Muscle layer of duodenum (tissue), 2 donors: ENCODE measurements at regions not wholly inside any gene's neighbourhood (a gene's known extent, or its start where the extent isn't known, plus 50 kb on each side); places are given as distances from the start of the nearest gene placed in this dataset.

Experiments
- H3K27ac ChIP-seq: one replicate; pipeline ENCODE4 v1.7.0; 2013; ENCODE audit warnings: mild to moderate bottlenecking, low read length
- H3K27me3 ChIP-seq: one replicate; pipeline ENCODE4 v1.7.0; 2013; ENCODE audit warnings: low read depth, mild to moderate bottlenecking, control low read depth, low read length
- H3K36me3 ChIP-seq, 2 donors: one replicate each; pipeline ENCODE4 v1.7.0; 2013; ENCODE audit warnings: low read length in 2 of 2, control low read depth in 1 of 2, mild to moderate bottlenecking in 1 of 2; ENCODE audit not compliant: insufficient read depth in 2 of 2, control insufficient read depth in 1 of 2
- H3K4me1 ChIP-seq, 2 donors: one replicate each; pipeline ENCODE4 v1.7.0; 2013; ENCODE audit warnings: low read length in 2 of 2, mild to moderate bottlenecking in 2 of 2, control low read depth in 1 of 2, moderate library complexity in 1 of 2; ENCODE audit not compliant: insufficient read depth in 2 of 2, control insufficient read depth in 1 of 2
- H3K4me3 ChIP-seq, 2 donors: one replicate each; pipeline ENCODE4 v1.7.0; 2013; ENCODE audit warnings: low read length in 2 of 2, low read depth in 1 of 2, mild to moderate bottlenecking in 1 of 2
- H3K9me3 ChIP-seq, 2 donors: one replicate each; pipeline ENCODE4 v1.7.0; 2013; ENCODE audit warnings: low read length in 2 of 2, control low read depth in 1 of 2, mild to moderate bottlenecking in 1 of 2; ENCODE audit not compliant: control insufficient read depth in 1 of 2
- donor health status: healthy.

GRCh38 chr3:158882445-158882844 is 80.6 kb downstream of the MFSD1 start:
- Histone ChIP-seq H3K36me3 (peaks cover 0 to 6% of the 10 kb centered on the region in 2 donors), H3K27me3 (no peaks in the 10 kb centered on the region), H3K4me3 (no peak overlapping the region), H3K4me1 (no peaks in the 10 kb centered on the region), H3K27ac (no peak overlapping the region), H3K9me3 (peaks cover 0 to 9% of the 10 kb centered on the region in 2 donors)

GRCh38 chr3:158896729-158897128 is 94.9 kb downstream of the MFSD1 start:
- no peaks in the 10 kb centered on the region for H3K27me3 ChIP-seq
- H3K27ac ChIP-seq = no peak overlapping the region
- H3K9me3 ChIP-seq = no peaks in the 10 kb centered on the region
- H3K4me3 ChIP-seq = no peak overlapping the region
- no peaks in the 10 kb centered on the region for H3K4me1 ChIP-seq
- H3K36me3 ChIP-seq = no peaks in the 10 kb centered on the region

- H3K36me3 ChIP-seq = no peaks in the 10 kb centered on the region
- H3K27me3 ChIP-seq = no peaks in the 10 kb centered on the region
- H3K27ac ChIP-seq = no peak overlapping the region
- no peaks in the 10 kb centered on the region for H3K4me1 ChIP-seq
- no peak overlapping the region for H3K4me3 ChIP-seq
- H3K9me3 ChIP-seq = no peaks in the 10 kb centered on the region
Measured at GRCh38 chr3:158906749-158907148, 104.9 kb downstream of the MFSD1 start.

- no peaks in the 10 kb centered on the region for H3K9me3 ChIP-seq
- H3K4me3 ChIP-seq = no peak overlapping the region
- H3K27ac ChIP-seq = no peak overlapping the region
- H3K27me3 ChIP-seq = no peaks in the 10 kb centered on the region
- H3K4me1 ChIP-seq = no peaks in the 10 kb centered on the region
- H3K36me3 ChIP-seq = no peaks in the 10 kb centered on the region
Measured at GRCh38 chr3:158908187-158908734, 106.4 kb downstream of the MFSD1 start.

- Histone ChIP-seq H3K4me1 (no peaks in the 10 kb centered on the region), H3K36me3 (no peaks in the 10 kb centered on the region), H3K9me3 (no peaks in the 10 kb centered on the region), H3K27ac (no peak overlapping the region), H3K27me3 (no peaks in the 10 kb centered on the region), H3K4me3 (no peak overlapping the region)
Measured at GRCh38 chr3:158909870-158910269, 108.0 kb downstream of the MFSD1 start.

- Histone ChIP-seq H3K4me1 (no peaks in the 10 kb centered on the region), H3K4me3 (no peak overlapping the region), H3K27me3 (no peaks in the 10 kb centered on the region), H3K9me3 (no peaks in the 10 kb centered on the region), H3K27ac (no peak overlapping the region), H3K36me3 (no peaks in the 10 kb centered on the region)
Measured at GRCh38 chr3:158911586-158911985, 109.7 kb downstream of the MFSD1 start.

- H3K27me3 ChIP-seq = no peaks in the 10 kb centered on the region
- no peaks in the 10 kb centered on the region for H3K4me1 ChIP-seq
- no peaks in the 10 kb centered on the region for H3K9me3 ChIP-seq
- H3K27ac ChIP-seq = no peak overlapping the region
- no peak overlapping the region for H3K4me3 ChIP-seq
- H3K36me3 ChIP-seq = no peaks in the 10 kb centered on the region
Measured at GRCh38 chr3:158912188-158912587, 110.3 kb downstream of the MFSD1 start.

- Histone ChIP-seq H3K4me1 (no peaks in the 10 kb centered on the region), H3K36me3 (no peaks in the 10 kb centered on the region), H3K4me3 (no peak overlapping the region), H3K27me3 (no peaks in the 10 kb centered on the region), H3K9me3 (no peaks in the 10 kb centered on the region), H3K27ac (no peak overlapping the region)
Measured at GRCh38 chr3:158912621-158913020, 110.8 kb downstream of the MFSD1 start.

- no peak overlapping the region for H3K27ac ChIP-seq
- H3K4me1 ChIP-seq = no peaks in the 10 kb centered on the region
- H3K36me3 ChIP-seq = no peaks in the 10 kb centered on the region
- no peak overlapping the region for H3K4me3 ChIP-seq
- H3K9me3 ChIP-seq = no peaks in the 10 kb centered on the region
- no peaks in the 10 kb centered on the region for H3K27me3 ChIP-seq
Measured at GRCh38 chr3:158916111-158916510, 114.3 kb downstream of the MFSD1 start.

- Histone ChIP-seq H3K4me1 (no peaks in the 10 kb centered on the region), H3K9me3 (no peaks in the 10 kb centered on the region), H3K27me3 (no peaks in the 10 kb centered on the region), H3K4me3 (no peak overlapping the region), H3K36me3 (no peaks in the 10 kb centered on the region), H3K27ac (no peak overlapping the region)
Measured at GRCh38 chr3:158918008-158918407, 116.2 kb downstream of the MFSD1 start.

GRCh38 chr3:158918451-158918850 is 116.6 kb downstream of the MFSD1 start:
- no peak overlapping the region for H3K4me3 ChIP-seq
- no peaks in the 10 kb centered on the region for H3K4me1 ChIP-seq
- H3K9me3 ChIP-seq = no peaks in the 10 kb centered on the region
- no peaks in the 10 kb centered on the region for H3K36me3 ChIP-seq
- H3K27me3 ChIP-seq = no peaks in the 10 kb centered on the region
- no peak overlapping the region for H3K27ac ChIP-seq

GRCh38 chr3:158920371-158920770 is 118.5 kb downstream of the MFSD1 start:
- no peaks in the 10 kb centered on the region for H3K9me3 ChIP-seq
- no peaks in the 10 kb centered on the region for H3K27me3 ChIP-seq
- H3K36me3 ChIP-seq = no peaks in the 10 kb centered on the region
- H3K4me3 ChIP-seq = no peak overlapping the region
- H3K27ac ChIP-seq = no peak overlapping the region
- no peaks in the 10 kb centered on the region for H3K4me1 ChIP-seq
